Putamen (tissue), 1 donor: ENCODE measurements at regions not wholly inside any gene's neighbourhood (a gene's known extent, or its start where the extent isn't known, plus 50 kb on each side); places are given as distances from the start of the nearest gene placed in this dataset.
"Not testable (repeated sequence)": the region's sequence is repeated elsewhere in the genome, so short reads cannot be mapped to it uniquely, and the experiment has no call there.

Experiments
- DNase-seq: peaks from one replicate; pipeline ENCODE4 v3.0.0-alpha.2; 2016; ENCODE audit warnings: low spot score

- DNase-seq, result no peak
Measured at GRCh38 chr18:51522821-51523220, 325.3 kb upstream of the MEX3C start.

GRCh38 chr18:51523671-51524070 is 326.2 kb upstream of the MEX3C start:
- DNase-seq, result peak; percentile 59

- DNase-seq, result no peak
Measured at GRCh38 chr18:51525453-51526225, 328.2 kb upstream of the MEX3C start.

GRCh38 chr18:51527826-51528225 is 330.3 kb upstream of the MEX3C start:
- no peak for DNase-seq

GRCh38 chr18:51531501-51531900 is 334.0 kb upstream of the MEX3C start:
- DNase-seq, result no peak

GRCh38 chr18:51537487-51537886 is 340.0 kb upstream of the MEX3C start:
- peak; percentile 56 for DNase-seq

- DNase-seq, result no peak
Measured at GRCh38 chr18:51540562-51540961, 343.1 kb upstream of the MEX3C start.

GRCh38 chr18:51541230-51541629 is 343.7 kb upstream of the MEX3C start:
- DNase-seq, result no peak

GRCh38 chr18:51543658-51544155 is 346.2 kb upstream of the MEX3C start:
- no peak for DNase-seq

GRCh38 chr18:51545446-51545845 is 348.0 kb upstream of the MEX3C start:
- DNase-seq, result no peak

GRCh38 chr18:51559198-51559901 is 361.9 kb upstream of the MEX3C start:
- no peak for DNase-seq

GRCh38 chr18:51559902-51560287 is 362.4 kb upstream of the MEX3C start:
- no peak for DNase-seq

- no peak for DNase-seq
Measured at GRCh38 chr18:51561821-51562220, 364.3 kb upstream of the MEX3C start.

- DNase-seq, result no peak
Measured at GRCh38 chr18:51562866-51563265, 365.4 kb upstream of the MEX3C start.

- DNase-seq, result no peak
Measured at GRCh38 chr18:51563396-51563795, 365.9 kb upstream of the MEX3C start.

- DNase-seq, result no peak
Measured at GRCh38 chr18:51568151-51568550, 370.7 kb upstream of the MEX3C start.

GRCh38 chr18:51569153-51569552 is 371.7 kb upstream of the MEX3C start:
- DNase-seq, result no peak

- DNase-seq, result no peak
Measured at GRCh38 chr18:51569561-51569960, 372.1 kb upstream of the MEX3C start.

GRCh38 chr18:51570071-51570470 is 372.6 kb upstream of the MEX3C start:
- not testable (repeated sequence) for DNase-seq

GRCh38 chr18:51573886-51574285 is 376.4 kb upstream of the MEX3C start:
- not testable (repeated sequence) for DNase-seq

- no peak for DNase-seq
Measured at GRCh38 chr18:51575171-51575570, 377.7 kb upstream of the MEX3C start.

GRCh38 chr18:51578406-51578980 is 381.0 kb upstream of the MEX3C start:
- DNase-seq, result no peak

- DNase-seq, result no peak
Measured at GRCh38 chr18:51580580-51580979, 383.1 kb upstream of the MEX3C start.
